ENCODE measurements at regions not wholly inside any gene's neighbourhood (a gene's known extent, or its start where the extent isn't known, plus 50 kb on each side); places are given as distances from the start of the nearest gene placed in this dataset.
A peak's percentile ranks its signal among the peaks of the same experiment; 100 is the strongest.
"Not testable (repeated sequence)": the region's sequence is repeated elsewhere in the genome, so short reads cannot be mapped to it uniquely, and the experiment has no call there.

GRCh38 chr1:19024532-19024931 lies 68.1 kb upstream of the IFFO2 start:
- DNase-seq: no peak

DNA sequence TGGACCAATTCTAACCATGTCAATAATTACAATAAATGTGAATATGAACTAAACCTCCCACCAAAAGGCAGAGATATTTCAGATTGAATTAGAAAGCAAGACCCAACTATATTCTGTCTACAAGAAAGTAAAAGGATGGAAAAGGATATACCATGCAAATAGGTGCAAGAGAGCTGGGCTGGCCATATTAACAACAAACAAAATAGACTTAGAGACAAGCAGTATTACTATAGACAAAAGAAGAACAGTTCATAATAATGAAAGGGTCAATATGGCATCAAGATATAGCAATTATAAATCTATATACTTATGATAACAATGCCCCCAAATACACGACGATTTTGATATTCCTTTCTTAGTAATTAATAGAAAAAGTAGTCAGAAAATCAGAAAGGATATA lies 67.3 kb upstream of the IFFO2 start:
- DNase-seq: no peak

GRCh38 chr1:19021845-19022244 lies 65.4 kb upstream of the IFFO2 start:
- no peak for DNase-seq

- DNase-seq: not testable (repeated sequence)
These were observed 62.8 kb upstream of the IFFO2 start for GRCh38 chr1:19019288-19019687.

- DNase-seq: no peak
These were observed 59.0 kb upstream of the IFFO2 start for GRCh38 chr1:19015476-19015875.

- DNase-seq: no peak
These were observed 58.3 kb upstream of the IFFO2 start for GRCh38 chr1:19014765-19015164.

DNA sequence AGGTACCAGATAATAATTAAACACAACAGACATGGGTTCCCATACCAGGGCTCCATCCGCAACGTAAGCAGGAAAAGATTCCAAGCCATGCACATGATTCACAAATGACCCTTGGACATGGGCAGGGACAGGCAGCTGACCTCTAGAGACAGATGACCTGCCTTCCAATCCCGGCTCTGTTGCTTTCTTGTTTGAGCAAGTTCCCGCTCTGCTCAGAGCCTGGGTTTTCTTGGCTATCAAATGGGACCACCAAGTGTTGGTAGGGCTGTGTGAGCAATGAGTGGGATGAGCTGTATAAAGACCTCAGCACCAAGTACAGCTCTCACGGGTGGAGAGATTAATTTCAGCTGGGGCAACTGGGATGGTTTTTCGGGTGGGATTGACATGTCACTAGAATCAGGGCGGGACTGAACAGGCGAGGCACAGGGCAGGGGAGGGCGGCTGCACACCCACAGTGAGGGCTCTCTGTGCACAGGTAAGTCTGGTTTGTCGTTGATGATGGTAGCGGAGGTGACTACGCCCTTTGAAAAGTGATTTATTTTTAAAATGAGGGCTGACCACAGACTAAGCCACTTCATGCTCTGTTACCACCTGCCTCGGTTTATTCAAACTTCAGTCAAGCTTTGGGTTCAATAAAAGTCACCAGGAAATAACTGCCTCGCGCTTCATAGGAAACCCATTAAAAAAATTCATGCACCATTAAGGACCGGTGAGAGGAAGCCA lies 57.5 kb upstream of the IFFO2 start:
- no peak for DNase-seq

DNA sequence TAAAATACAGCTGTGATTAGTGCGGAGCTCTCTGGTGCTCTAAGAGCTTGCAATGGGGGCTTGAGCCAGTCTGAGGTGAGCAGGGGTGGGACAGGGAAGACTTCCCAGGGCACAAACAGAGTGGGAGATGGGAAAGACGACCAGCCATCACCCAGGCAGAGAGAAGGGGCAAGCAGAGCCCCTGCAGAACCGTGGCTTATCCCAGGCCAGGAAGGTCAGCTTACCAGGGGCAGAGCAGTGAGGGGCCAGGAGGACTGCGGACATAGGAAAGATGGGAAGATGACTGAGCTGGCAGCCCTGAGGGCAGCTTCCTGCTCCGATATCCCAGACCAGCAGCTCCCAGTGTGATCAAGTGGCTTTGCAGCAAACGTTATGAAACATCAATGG lies 55.4 kb upstream of the IFFO2 start:
- no peak for DNase-seq

DNA sequence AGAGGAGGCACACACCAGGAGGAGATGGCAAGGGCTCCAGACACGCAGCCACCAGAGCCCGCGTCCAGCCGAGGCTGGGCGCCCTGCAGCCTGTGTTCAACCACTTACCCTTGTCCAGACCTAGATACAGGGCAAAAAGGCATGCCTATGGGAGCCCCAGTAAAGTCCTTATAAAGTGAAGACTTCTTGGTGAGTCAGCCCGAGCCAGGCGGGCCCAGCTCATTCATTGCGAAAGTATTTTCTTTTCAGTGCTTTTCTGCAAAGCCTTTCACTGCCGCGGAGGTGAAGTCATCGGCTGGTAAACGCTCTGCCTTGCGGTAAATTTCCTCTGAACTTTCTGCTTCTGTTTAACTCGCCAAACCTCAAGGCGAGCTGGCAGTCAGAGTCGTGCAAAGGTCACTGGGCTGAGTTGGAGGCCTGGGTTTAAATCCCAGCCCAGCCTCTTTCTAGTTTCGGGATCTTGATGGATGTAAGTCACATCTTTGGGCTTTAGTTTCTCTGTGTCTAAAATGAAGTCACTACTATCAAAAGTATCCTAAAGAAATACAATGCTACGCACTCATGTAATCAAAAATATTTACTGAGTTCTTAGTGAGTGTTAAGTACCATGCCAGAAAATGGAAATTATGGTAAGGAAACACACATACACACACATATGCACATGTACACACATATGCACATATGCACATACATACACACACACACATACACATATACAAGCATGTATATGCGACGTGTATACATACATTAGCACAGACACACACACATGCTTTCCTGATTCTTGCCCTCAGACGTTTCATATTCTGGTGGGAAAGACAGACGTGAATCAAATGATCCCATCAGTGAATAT lies 54.7 kb upstream of the IFFO2 start:
- DNase-seq: peak; percentile 58

DNA sequence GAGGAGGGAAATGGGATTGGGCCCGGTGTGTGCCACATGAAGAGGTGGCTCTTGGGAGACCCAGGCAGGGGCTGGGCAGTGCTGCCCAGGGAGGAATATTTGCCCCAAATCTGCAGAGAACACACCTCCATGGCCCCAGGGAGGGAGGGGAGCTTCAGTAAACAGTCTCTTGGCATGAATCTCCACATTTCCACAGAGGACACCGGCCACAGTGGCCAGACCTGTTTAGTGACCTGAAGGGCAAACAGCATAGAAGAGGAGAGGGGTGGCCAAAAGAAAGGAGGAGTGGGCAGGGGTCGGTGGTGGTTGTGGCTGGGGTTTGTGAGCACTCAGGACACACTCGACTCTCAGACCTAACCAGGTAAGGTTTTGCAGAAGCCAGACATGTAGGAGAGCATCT lies 54.0 kb upstream of the IFFO2 start:
- no peak for DNase-seq

DNA sequence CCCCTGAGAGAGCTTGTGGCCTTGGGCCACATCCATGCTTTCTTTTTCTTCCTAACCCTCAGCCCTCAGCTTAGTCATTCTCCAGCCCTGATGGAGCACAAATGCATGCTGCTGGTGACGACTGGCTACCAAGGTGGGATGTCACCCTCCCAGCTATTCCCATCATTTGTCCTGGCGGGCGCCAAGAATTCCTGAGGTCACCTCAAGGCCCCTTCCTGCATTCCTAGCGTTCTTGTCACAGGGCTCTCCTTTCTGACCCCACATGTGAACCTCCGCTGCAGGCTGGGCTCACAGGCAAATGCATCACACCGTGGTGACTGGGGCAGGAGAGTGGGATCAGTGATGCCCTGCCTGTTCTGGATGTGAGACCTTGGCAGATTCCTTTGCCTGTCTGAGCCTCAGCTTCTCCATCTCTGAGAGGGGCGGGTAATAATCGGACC lies 53.4 kb upstream of the IFFO2 start:
- no peak for DNase-seq

- DNase-seq: no peak
These were observed 52.8 kb upstream of the IFFO2 start for GRCh38 chr1:19009126-19009881.

GRCh38 chr1:19007491-19008441 lies 51.3 kb upstream of the IFFO2 start:
- no peak for DNase-seq

GRCh38 chr1:19006837-19007271 lies 50.4 kb upstream of the IFFO2 start:
- no peak for DNase-seq
